H9 (cell line): ENCODE measurements at regions not wholly inside any gene's neighbourhood (a gene's known extent, or its start where the extent isn't known, plus 50 kb on each side); places are given as distances from the start of the nearest gene placed in this dataset.

Experiments used
- DNase-seq: peaks from one replicate; pipeline ENCODE4 v3.0.0-alpha.2; 2017
- H2AFZ ChIP-seq: one replicate; pipeline ENCODE4 v1.6.1; 2013; ENCODE audit warnings: mild to moderate bottlenecking, low read length, control low read depth, moderate library complexity
- H2AK5ac ChIP-seq: 2 replicates; pipeline ENCODE4 v1.6.1; 2013; ENCODE audit warnings: low read length, control low read depth, mixed read lengths; ENCODE audit not compliant: insufficient read length
- H2BK120ac ChIP-seq: one replicate; pipeline ENCODE4 v1.6.1; 2013; ENCODE audit warnings: low read depth, mild to moderate bottlenecking, low read length, control low read depth, inconsistent platforms; ENCODE audit not compliant: poor library complexity, severe bottlenecking
- H2BK12ac ChIP-seq: 2 replicates; pipeline ENCODE4 v1.6.1; 2013; ENCODE audit warnings: low read length, control low read depth, mixed read lengths, low read depth; ENCODE audit not compliant: insufficient read length
- H2BK15ac ChIP-seq: 2 replicates; pipeline ENCODE4 v1.6.1; 2013; ENCODE audit warnings: low read depth, low read length, control low read depth
- H2BK20ac ChIP-seq: one replicate; pipeline ENCODE4 v1.6.1; 2013; ENCODE audit warnings: low read depth, mild to moderate bottlenecking, low read length, control low read depth, inconsistent platforms; ENCODE audit not compliant: poor library complexity, severe bottlenecking
- H2BK5ac ChIP-seq: 2 replicates; pipeline ENCODE4 v1.6.1; 2013; ENCODE audit warnings: low read length, control low read depth, mixed read lengths; ENCODE audit not compliant: insufficient read length
- H3K14ac ChIP-seq: 2 replicates; pipeline ENCODE4 v1.6.1; 2013; ENCODE audit warnings: low read length, control low read depth; ENCODE audit not compliant: insufficient read depth
- H3K18ac ChIP-seq: 2 replicates; pipeline ENCODE4 v1.6.1; 2013; ENCODE audit warnings: low read depth, mild to moderate bottlenecking, mixed read lengths, low read length, control low read depth; ENCODE audit not compliant: insufficient read length
- H3K23ac ChIP-seq: 2 replicates; pipeline ENCODE4 v1.6.1; 2013; ENCODE audit warnings: low read length, control low read depth, mixed read lengths, low read depth; ENCODE audit not compliant: insufficient read length
- H3K23me2 ChIP-seq: 2 replicates; pipeline ENCODE4 v1.6.1; 2013; ENCODE audit warnings: low read depth, mild to moderate bottlenecking, mixed read lengths, low read length, control low read depth; ENCODE audit not compliant: insufficient read length, poor library complexity, severe bottlenecking
- H3K27ac ChIP-seq: 2 replicates; pipeline ENCODE4 v1.5.1; 2013; ENCODE audit warnings: low read length, control low read depth, mixed read lengths, low read depth; ENCODE audit not compliant: insufficient read length
- H3K27me3 ChIP-seq: 2 replicates; pipeline ENCODE4 v1.6.1; 2013; ENCODE audit warnings: low read length, control low read depth, inconsistent platforms; ENCODE audit not compliant: insufficient read depth
- H3K4ac ChIP-seq: 2 replicates; pipeline ENCODE4 v1.6.1; 2013; ENCODE audit warnings: low read depth, mild to moderate bottlenecking, control low read depth, inconsistent platforms, low read length, moderate library complexity
- H3K4me1 ChIP-seq: 2 replicates; pipeline ENCODE4 v1.6.1; 2013; ENCODE audit warnings: low read length, control low read depth, inconsistent platforms; ENCODE audit not compliant: insufficient read depth
- H3K4me2 ChIP-seq: 2 replicates; pipeline ENCODE4 v1.6.1; 2013; ENCODE audit warnings: low read length, control low read depth, mixed read lengths; ENCODE audit not compliant: insufficient read length, insufficient read depth
- H3K56ac ChIP-seq: 2 replicates; pipeline ENCODE4 v1.6.1; 2013; ENCODE audit warnings: low read depth, mild to moderate bottlenecking, mixed read lengths, low read length, control low read depth; ENCODE audit not compliant: insufficient read length
- H3K79me1 ChIP-seq: 2 replicates; pipeline ENCODE4 v1.6.1; 2013; ENCODE audit warnings: low read depth, mild to moderate bottlenecking, moderate library complexity, low read length, control low read depth, inconsistent platforms; ENCODE audit not compliant: insufficient read depth, poor library complexity, severe bottlenecking
- H3K79me2 ChIP-seq: 2 replicates; pipeline ENCODE4 v1.6.1; 2013; ENCODE audit warnings: low read length, control low read depth, inconsistent platforms; ENCODE audit not compliant: insufficient read depth
- H3K9ac ChIP-seq: 2 replicates; pipeline ENCODE4 v1.6.1; 2013; ENCODE audit warnings: low read length, control low read depth, mixed read lengths; ENCODE audit not compliant: insufficient read length; ENCODE audit errors: extremely low read depth
- H3K9me3 ChIP-seq: one replicate; pipeline ENCODE4 v1.6.1; 2013; ENCODE audit warnings: low read depth, low read length, inconsistent platforms; ENCODE audit not compliant: control insufficient read depth
- H3T11ph ChIP-seq: one replicate; pipeline ENCODE4 v1.6.1; 2013; ENCODE audit warnings: mild to moderate bottlenecking, low read length, control low read depth, inconsistent platforms
- H4K20me1 ChIP-seq: one replicate; pipeline ENCODE4 v1.6.1; 2013; ENCODE audit not compliant: control insufficient read depth, insufficient read length, insufficient read depth
- H4K5ac ChIP-seq: 2 replicates; pipeline ENCODE4 v1.6.1; 2013; ENCODE audit warnings: low read depth, mild to moderate bottlenecking, mixed read lengths, low read length, control low read depth; ENCODE audit not compliant: insufficient read length
- H4K8ac ChIP-seq: replicated peaks from 2 replicates; pipeline ENCODE4 v1.6.1; 2013; ENCODE audit warnings: low read length, control low read depth, mixed read lengths, low read depth; ENCODE audit not compliant: insufficient read length
- H4K91ac ChIP-seq: 2 replicates; pipeline ENCODE4 v1.6.1; 2013; ENCODE audit warnings: low read depth, mild to moderate bottlenecking, moderate library complexity, mixed read lengths, low read length, control low read depth; ENCODE audit not compliant: insufficient read length
- H3K27ac Mint-ChIP-seq, 3 experiments: 2 replicates in 2 of 3; 3 replicates in 1 of 3; pipeline ENCODE4 v1.8.0; 2020 to 2021; ENCODE audit warnings: mixed read lengths in 3 of 3, mild to moderate bottlenecking in 1 of 3, moderate library complexity in 1 of 3
- H3K27me3 Mint-ChIP-seq: 2 replicates; pipeline ENCODE4 v1.8.0; 2021; ENCODE audit warnings: low read depth, mild to moderate bottlenecking, moderate library complexity, mixed read lengths
- H3K36me3 Mint-ChIP-seq, 3 experiments: 2 replicates in 2 of 3; 3 replicates in 1 of 3; pipeline ENCODE4 v1.8.0; 2020 to 2021; ENCODE audit warnings: low read depth in 3 of 3, mixed read lengths in 3 of 3; ENCODE audit not compliant: insufficient read depth in 1 of 3
- H3K4me1 Mint-ChIP-seq, 2 experiments: 2 replicates each; pipeline ENCODE4 v1.8.0; 2020; ENCODE audit warnings: mixed read lengths in 2 of 2
- H3K4me3 Mint-ChIP-seq, 2 experiments: 2 replicates in 1 of 2; 3 replicates in 1 of 2; pipeline ENCODE4 v1.8.0; 2020 to 2021; ENCODE audit warnings: mild to moderate bottlenecking in 2 of 2, mixed read lengths in 2 of 2, moderate library complexity in 1 of 2
- H3K9me3 Mint-ChIP-seq, 2 experiments: 2 replicates in 1 of 2; 3 replicates in 1 of 2; pipeline ENCODE4 v1.8.0; 2020; ENCODE audit warnings: mild to moderate bottlenecking in 2 of 2, mixed read lengths in 2 of 2, moderate library complexity in 1 of 2
- CTCF ChIP-seq: fragments of 200-600 bp; sonication (generic); conservative IDR thresholded peaks from 3 replicates; pipeline ENCODE4 v1.8.0; 2021; ENCODE audit warnings: antibody characterized with exemption, mild to moderate bottlenecking
- WGBS: extraction: QIAGEN DNeasy Blood & Tissue Kit; methylation state at CpG from one replicate; pipeline ENCODE4 v1.1.7; 2013; ENCODE audit warnings: missing lambda C conversion rate, low lambda C conversion rate, mixed read lengths; ENCODE audit not compliant: insufficient read length; ENCODE audit errors: extremely low coverage; 5-methylcytosine and 5-hydroxymethylcytosine counted together

GRCh38 chr5:93267276-93267675 is 313.7 kb downstream of the NR2F1-AS1 start:
- Histone ChIP-seq H2AFZ (no peak overlapping the region), H3K9ac (no peak overlapping the region), H3K79me1 (no peaks in the 10 kb centered on the region), H2BK20ac (no peak overlapping the region), H3K4me1 (no peaks in the 10 kb centered on the region), H2BK15ac (no peak overlapping the region), H2BK5ac (no peak overlapping the region), H3K18ac (no peak overlapping the region), H3T11ph (no peak overlapping the region), H4K5ac (no peak overlapping the region), H3K4me2 (no peak overlapping the region), H4K91ac (no peak overlapping the region), H3K56ac (no peak overlapping the region), H3K23me2 (no peaks in the 10 kb centered on the region), H3K27me3 (no peaks in the 10 kb centered on the region), H2BK12ac (no peak overlapping the region), H3K23ac (no peak overlapping the region), H3K9me3 (no peaks in the 10 kb centered on the region), H2AK5ac (no peak overlapping the region), H2BK120ac (no peak overlapping the region), H3K79me2 (no peaks in the 10 kb centered on the region), H3K14ac (no peak overlapping the region), H3K4ac (no peak overlapping the region), H4K20me1 (no peaks in the 10 kb centered on the region), H4K8ac (no peak overlapping the region), H3K27ac (no peak overlapping the region)
- no peak for DNase-seq
- no peaks in the 10 kb centered on the region; a peak in 1 of 5 replicates for H3K9me3 Mint-ChIP-seq
- H3K27me3 Mint-ChIP-seq: no peaks in the 10 kb centered on the region
- no peak overlapping the region for H3K27ac Mint-ChIP-seq
- H3K4me1 Mint-ChIP-seq: no peaks in the 10 kb centered on the region
- WGBS: no CpG with 5 or more reads among the region's 20 CpGs
- H3K4me3 Mint-ChIP-seq: no peak overlapping the region
- no peak for TF ChIP-seq CTCF
- no peaks in the 10 kb centered on the region; a peak in 1 of 7 replicates for H3K36me3 Mint-ChIP-seq
